Activated CD8-positive, alpha-beta memory T cell treated with anti-CD3 and anti-CD28 coated beads for 24 hours (primary cell): ENCODE measurements at regions not wholly inside any gene's neighbourhood (a gene's known extent, or its start where the extent isn't known, plus 50 kb on each side); places are given as distances from the start of the nearest gene placed in this dataset.
A peak's percentile ranks its signal among the peaks of the same experiment; 100 is the strongest.
"Not testable (repeated sequence)": the region's sequence is repeated elsewhere in the genome, so short reads cannot be mapped to it uniquely, and the experiment has no call there.

ENCODE experiments used
- DNase-seq: peaks from one replicate; pipeline ENCODE4 v3.0.0-alpha.2; 2020

DNA sequence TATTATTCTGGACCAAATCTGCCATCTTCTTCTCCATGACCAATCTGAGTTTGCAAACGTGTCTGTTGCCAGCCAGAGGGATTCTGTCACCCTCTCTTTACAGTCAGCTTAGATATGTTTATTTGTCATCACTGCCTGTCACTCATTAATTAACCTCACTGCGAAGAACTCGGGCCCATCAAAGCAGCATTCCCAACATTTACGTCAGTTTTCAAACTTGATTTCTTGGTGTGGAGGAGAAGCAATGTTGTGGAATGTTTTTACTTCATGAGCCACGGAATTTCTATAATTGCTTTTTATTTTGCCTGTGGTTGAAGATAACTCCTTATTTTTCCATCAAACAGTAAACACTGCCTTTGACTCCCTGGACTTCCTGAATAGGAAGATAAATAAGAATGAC, 91.8 kb upstream of the CNKSR3 start:
- no peak for DNase-seq

GRCh38 chr6:154602708-154603107, 92.2 kb upstream of the CNKSR3 start:
- no peak for DNase-seq

- DNase-seq, result no peak
Observed at GRCh38 chr6:154604119-154604518, 93.6 kb upstream of the CNKSR3 start.

DNA sequence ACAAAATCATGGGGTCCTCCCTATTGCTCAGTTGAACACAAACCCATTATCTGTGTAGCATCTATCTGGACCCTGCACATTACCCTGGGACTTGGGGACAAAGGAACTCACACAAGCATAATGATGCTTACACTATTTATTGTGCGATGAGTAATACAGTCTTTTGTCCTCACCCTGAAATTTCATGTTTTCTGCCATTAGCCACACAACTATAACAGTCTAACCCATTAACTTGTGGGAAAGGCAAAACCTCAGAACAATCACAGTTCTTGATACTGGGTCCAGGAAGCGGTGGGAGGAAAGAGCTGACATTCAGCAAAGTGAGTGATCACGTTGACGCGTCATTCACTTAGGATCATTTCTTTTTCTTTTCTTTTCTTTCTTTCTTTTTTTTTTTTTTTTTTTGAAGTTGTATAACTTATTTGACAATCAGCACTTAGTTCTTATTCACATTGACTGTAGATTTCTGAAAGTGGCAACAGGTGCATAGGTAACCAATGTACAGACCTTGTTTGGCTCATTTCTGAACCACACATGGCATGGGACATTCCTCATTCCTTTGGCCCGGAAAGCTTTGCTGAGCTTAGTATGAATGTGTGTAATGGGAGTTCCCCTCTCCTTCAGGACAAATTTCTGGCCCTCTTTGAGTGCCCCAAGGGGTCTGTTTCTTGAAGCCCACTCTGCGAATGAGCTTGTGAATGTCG, 94.8 kb upstream of the CNKSR3 start:
- peak; percentile 58 for DNase-seq

DNA sequence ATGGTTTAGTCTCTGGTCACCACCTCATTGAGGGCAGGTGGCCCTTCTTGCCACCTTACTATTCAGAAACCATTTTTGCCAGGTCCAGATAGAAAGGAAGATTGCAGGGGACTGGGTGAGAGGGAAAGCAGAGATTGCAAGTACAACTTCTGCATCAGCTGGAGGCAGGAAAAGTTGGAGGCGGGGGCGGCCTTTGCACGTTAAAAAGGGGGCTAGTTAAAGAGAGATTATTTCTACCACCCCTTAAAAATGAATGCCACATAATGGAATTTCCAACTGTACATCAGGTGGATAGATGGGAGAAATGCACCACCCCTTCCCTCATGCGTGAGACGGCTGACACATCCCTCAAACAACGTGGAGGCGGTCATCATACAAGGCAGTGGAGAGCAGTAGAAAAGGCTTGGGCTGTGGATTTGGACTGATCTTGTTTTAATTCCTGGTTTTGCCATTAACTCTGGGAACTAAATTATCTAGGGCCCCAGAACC, 95.4 kb upstream of the CNKSR3 start:
- no peak for DNase-seq

DNA sequence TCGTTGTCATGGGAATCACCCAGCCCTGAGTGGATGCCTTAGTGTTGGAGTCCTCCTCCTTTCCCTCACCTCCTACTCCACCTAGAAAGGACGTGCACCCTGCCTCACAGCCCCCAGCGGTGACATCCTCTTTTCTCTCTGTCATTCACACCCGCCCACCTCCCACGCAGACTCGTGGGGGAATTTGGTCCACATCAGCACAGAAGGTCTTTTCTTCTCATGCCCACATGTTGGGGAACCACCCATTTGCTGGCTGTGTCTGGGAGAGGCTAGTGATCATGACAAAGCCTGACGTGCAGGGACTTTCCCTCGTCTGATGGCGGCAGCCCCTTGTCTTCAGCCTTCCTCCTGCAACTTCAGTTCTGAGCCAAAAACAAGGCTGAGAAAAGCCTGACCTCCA, 96.0 kb upstream of the CNKSR3 start:
- DNase-seq, result peak; percentile 90

DNA sequence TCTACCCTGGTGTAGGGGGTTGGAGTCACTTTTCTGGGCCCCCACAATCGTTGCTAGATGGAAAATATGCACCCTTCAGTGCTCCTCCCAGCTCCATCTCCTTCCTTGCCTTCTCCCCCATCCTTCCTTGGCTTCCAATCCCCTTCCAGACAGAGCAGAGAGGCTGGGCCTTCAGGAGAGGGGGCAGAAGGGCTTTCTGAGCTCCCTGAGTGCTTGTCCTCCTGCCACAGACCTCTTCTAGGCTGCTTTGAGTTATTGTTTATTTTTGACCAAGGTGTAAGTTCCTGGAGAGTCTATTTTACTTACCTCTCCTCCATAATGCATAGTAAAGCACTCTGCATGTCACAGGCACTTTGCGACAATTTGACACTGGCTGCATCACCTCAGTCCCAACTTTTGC, 96.4 kb upstream of the CNKSR3 start:
- no peak for DNase-seq

- no peak for DNase-seq
Observed at GRCh38 chr6:154611241-154611640, 100.8 kb upstream of the CNKSR3 start.

DNA sequence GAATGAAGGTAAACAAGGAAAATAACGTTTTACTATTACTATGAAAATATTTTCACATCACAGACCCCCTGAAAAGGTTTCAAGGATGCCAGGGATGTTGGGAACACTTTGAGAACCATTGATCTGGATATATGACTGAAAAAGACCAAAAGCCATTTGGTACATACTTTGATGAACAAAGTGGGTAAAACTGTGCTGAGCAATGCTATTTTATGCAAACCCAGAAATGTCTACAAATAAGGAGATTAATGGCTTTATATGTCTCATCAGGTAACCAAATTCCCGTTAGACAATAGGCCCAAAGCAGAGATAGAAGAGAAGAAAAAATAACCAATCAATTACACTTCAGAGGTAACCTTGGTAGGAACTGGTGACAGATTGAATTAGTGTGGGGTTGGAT, 101.4 kb upstream of the CNKSR3 start:
- DNase-seq, result no peak

- no peak for DNase-seq
Observed at GRCh38 chr6:154613137-154613676, 102.7 kb upstream of the CNKSR3 start.

DNA sequence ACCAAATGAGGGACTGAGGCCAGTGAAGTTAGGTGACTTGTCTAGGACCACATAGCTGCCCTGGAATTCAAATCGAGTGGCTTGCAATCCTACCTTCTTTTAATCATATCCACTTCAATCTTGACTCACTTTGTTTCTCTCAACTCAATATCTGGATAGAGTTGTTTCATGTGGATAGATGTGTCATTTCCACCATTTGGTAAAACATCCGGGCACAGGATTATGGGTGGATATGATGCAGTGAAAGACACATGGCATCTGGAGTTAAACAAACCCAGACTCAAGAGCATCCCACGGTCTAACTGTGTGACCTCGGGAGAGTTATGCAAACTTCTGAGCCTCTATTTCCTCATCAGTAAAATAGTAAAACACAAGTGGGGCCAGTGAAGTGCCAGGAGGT, 103.6 kb upstream of the CNKSR3 start:
- no peak for DNase-seq

- DNase-seq, result no peak
Observed at GRCh38 chr6:154614641-154615040, 104.2 kb upstream of the CNKSR3 start.

GRCh38 chr6:154615483-154616025, 105.1 kb upstream of the CNKSR3 start:
- no peak for DNase-seq

DNA sequence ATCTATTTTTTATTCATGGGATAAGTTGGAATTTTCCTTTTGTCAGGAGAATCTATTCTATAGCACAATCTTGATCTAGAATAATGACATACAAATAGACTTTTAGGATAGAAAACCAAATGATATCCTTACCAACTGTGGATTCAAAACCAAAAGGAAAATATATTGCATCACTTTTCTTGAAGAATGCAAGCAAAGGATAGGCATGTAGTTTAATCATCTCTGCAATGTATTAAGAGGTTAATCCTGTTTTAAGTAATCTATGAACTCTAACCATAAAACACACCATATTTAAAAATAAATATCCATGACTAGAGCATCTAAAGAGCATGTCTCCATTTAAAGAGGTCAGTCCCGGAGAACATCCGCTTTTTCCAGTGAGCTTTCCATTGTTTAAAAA, 106.7 kb upstream of the CNKSR3 start:
- DNase-seq, result no peak

- DNase-seq, result no peak
Observed at GRCh38 chr6:154619146-154619545, 108.7 kb upstream of the CNKSR3 start.

DNA sequence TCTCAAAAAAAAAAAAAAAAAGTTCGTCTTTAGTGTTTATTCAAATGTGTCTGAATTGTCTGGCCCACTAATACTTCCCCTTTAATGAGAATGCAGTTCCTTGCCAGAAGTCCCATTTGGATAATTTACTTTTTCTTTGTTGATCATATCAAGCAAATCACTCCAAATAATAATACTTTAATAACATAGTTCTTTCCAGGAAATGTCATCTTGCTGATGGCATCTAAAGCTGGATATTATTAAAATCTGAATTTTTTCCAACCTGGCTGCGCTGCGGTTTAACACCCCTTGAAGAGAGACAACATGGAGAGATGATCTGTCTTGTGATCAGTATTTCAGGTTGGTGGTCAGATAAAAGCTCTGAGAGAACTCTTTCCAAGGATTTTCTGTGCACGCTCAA, 111.2 kb upstream of the CNKSR3 start:
- no peak for DNase-seq

DNA sequence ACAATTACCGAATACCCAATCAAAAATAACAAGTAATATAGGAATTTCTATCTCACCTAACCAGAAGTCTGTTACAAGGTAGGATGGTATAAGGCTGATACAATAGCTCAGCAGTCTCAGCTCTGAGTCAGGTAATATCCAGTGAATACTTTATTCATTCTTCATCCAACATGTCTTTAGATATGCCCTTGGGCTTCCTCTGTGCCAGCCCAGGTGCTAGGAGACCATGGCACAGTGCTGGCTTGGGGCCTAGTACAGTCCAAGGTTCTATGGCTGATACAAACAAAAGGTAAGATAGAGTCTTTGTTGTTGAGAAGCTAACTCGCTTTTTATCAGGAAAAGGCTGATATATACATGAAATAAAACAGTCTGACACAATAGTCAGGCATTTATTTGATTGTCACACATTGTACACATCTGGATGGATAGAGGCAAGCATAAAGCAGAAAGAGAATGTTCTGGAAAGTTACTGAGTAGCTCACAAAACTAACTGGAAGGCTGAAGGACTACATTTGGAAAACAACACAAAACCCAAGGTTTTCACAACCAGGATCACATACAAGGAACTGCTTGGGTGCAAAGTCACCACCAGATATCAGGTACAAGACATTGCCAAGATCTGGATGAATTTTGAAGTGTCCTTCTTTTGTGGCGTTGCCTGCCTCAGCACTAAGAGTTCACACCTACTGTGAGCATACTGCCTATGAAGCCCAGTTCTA, 110.4 kb upstream of the SCAF8 start:
- DNase-seq, result no peak

- DNase-seq, result no peak
Observed at GRCh38 chr6:154623391-154623790, 109.8 kb upstream of the SCAF8 start.

DNA sequence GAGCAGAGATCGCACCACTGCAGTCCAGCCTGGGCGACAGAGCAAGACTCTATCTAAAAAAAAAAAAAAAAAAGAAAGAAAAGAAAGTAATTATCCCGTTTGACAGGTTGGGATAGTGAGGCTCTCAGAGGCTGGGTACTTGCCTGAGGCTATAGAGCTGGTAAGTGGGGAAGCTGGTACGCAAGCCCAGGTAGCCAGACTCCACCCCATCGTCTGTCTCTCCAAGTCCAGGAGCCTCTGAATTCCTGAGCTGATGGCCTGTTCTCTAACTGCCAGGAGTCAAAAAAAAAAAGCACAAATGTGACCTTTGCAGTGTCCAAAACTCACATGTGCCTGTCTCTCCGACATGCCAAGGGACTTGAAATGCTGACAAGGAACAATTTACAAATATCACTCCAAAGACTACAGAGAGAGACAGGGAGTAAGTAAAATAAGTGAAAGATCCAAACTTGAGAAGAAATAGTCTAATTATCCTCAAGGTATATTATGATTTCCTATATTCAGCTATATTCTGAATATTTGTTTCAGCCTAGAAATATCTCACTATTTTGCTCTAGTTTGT, 109.1 kb upstream of the SCAF8 start:
- no peak for DNase-seq

DNA sequence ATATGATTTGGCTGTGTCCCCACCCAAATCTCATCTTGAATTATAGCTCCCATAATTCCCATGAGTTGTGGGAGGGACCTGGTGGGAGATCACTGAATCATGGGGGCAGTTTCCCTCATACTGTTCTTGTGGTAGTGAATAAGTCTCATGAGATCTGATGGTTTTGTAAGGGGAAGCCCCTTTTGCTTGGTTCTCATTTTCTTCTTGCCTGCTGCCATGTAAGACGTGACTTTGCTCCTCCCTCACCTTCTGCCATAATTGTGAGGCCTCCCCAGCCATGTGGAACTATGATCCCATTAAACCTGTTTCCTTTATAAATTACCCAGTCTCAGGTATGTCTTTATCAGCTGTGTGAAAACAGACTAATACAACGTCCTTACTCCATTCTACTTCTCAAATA, 108.5 kb upstream of the SCAF8 start:
- not testable (repeated sequence) for DNase-seq

GRCh38 chr6:154625721-154626120, 107.5 kb upstream of the SCAF8 start:
- no peak for DNase-seq

DNA sequence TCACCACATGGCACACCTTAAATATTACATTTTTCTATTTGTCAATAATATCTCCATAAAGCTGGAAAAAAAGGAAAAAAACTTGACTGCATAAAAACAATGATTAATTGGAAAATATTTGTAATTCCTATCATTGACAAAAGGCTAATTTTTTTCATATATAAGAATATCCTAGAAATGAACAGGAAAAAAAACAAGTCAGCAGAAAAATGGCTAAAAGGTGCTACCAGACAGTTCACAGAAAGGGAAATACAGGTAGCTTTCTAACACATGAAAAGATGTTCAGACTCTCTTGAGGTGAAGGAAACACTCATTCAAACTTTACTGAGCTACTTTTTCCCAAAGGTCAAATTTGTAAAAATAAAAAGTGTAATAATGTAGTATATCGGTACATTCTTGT, 104.1 kb upstream of the SCAF8 start:
- DNase-seq, result no peak

DNA sequence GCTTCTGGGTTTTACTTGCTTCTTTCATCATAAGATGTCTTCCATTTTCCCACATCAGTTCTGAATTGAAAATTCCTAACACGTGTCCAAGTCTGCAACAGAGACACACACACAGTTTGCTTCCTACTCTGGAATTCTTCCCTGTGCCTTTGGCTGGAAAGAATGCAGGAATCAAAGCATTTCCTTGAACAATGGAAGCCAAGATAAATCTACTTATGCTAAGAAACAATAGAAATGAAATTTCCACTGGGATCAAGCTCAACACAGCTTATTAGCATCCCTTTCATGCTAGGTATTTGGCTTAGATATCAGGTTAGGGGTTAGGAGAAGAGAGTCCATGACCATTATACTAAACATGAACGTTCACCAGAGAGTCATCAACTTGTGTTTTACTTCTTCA, 101.1 kb upstream of the SCAF8 start:
- no peak for DNase-seq

GRCh38 chr6:154637392-154637791, 95.8 kb upstream of the SCAF8 start:
- no peak for DNase-seq
